HCT116 (cell line): ENCODE measurements at regions not wholly inside any gene's neighbourhood (a gene's known extent, or its start where the extent isn't known, plus 50 kb on each side); places are given as distances from the start of the nearest gene placed in this dataset.

Source experiments
- EZH2 ChIP-seq: fragments of 200-600 bp; sonication (generic); IDR thresholded peaks from 2 replicates; pipeline ENCODE4 v1.6.1; 2017; ENCODE audit warnings: antibody characterized with exemption, mixed run types
- FOSL1 ChIP-seq: IDR thresholded peaks from 2 replicates; pipeline ENCODE4 v1.6.1; 2012; ENCODE audit warnings: low read depth
- YY1 ChIP-seq: IDR thresholded peaks from 2 replicates; pipeline ENCODE4 v1.6.1; 2011; ENCODE audit warnings: low read length, low read depth, moderate library complexity, mild to moderate bottlenecking; ENCODE audit not compliant: insufficient replicate concordance; ENCODE audit errors: extremely low read depth
- TF ChIP-seq, protein P1 (sequence below), 3 experiments: fragments of 200-600 bp in 1 of 3; sonication (generic) in 1 of 3; IDR thresholded peaks in 2 of 3; conservative IDR thresholded peaks in 1 of 3; 2 replicates each; pipeline ENCODE4 v1.5.1; 2012 to 2017; ENCODE audit warnings: low read depth in 2 of 3, low read length in 2 of 3, antibody characterized with exemption in 1 of 3, borderline replicate concordance in 1 of 3, control low read depth in 1 of 3, mild to moderate bottlenecking in 1 of 3, mixed read lengths in 1 of 3, mixed run types in 1 of 3, moderate library complexity in 1 of 3; ENCODE audit not compliant: insufficient read depth in 1 of 3
- TF ChIP-seq, protein P2 (sequence below): IDR thresholded peaks from 2 replicates; pipeline ENCODE4 v1.6.1; 2011; ENCODE audit warnings: mild to moderate bottlenecking, low read length, moderate library complexity; ENCODE audit not compliant: insufficient replicate concordance; ENCODE audit errors: extremely low read depth
- TF ChIP-seq, protein P3 (sequence below): IDR thresholded peaks from 2 replicates; pipeline ENCODE4 v1.6.1; 2012
- TF ChIP-seq, protein P4 (sequence below): IDR thresholded peaks from 2 replicates; pipeline ENCODE4 v1.6.1; 2012; ENCODE audit warnings: low read depth

DNA sequence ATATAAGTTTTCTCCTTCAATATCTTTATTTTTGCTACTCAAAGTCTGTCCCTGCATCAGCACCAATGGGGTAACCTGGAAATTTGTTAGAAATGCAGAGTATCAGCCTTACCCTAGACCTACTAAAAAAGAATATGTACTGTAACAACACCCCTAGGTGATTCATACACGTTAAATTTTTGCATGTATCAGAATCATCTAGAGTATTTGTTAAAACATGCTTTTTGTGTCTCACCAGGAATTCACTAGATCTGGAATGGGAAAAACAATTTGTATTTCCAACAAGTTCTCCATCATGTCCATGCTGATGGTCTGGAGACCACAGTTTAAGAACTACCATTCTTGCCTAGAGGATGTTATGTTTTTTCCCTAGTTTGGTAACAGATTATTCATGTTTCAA lies 196.0 kb upstream of the EDNRA start:
- TF ChIP-seq, protein P1, sequence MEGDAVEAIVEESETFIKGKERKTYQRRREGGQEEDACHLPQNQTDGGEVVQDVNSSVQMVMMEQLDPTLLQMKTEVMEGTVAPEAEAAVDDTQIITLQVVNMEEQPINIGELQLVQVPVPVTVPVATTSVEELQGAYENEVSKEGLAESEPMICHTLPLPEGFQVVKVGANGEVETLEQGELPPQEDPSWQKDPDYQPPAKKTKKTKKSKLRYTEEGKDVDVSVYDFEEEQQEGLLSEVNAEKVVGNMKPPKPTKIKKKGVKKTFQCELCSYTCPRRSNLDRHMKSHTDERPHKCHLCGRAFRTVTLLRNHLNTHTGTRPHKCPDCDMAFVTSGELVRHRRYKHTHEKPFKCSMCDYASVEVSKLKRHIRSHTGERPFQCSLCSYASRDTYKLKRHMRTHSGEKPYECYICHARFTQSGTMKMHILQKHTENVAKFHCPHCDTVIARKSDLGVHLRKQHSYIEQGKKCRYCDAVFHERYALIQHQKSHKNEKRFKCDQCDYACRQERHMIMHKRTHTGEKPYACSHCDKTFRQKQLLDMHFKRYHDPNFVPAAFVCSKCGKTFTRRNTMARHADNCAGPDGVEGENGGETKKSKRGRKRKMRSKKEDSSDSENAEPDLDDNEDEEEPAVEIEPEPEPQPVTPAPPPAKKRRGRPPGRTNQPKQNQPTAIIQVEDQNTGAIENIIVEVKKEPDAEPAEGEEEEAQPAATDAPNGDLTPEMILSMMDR (IDR thresholded peaks at IDR 0.05 in 2 of 3, conservative IDR thresholded peaks at IDR 0.05 in 1 of 3; ENCODE audit: borderline replicate concordance in 1 of 3, insufficient read depth in 1 of 3, low read depth in 2 of 3, low read length in 2 of 3) = no peak
- TF ChIP-seq EZH2 (no peak), YY1 (no peak), FOSL1 (no peak)
- TF ChIP-seq, protein P2, sequence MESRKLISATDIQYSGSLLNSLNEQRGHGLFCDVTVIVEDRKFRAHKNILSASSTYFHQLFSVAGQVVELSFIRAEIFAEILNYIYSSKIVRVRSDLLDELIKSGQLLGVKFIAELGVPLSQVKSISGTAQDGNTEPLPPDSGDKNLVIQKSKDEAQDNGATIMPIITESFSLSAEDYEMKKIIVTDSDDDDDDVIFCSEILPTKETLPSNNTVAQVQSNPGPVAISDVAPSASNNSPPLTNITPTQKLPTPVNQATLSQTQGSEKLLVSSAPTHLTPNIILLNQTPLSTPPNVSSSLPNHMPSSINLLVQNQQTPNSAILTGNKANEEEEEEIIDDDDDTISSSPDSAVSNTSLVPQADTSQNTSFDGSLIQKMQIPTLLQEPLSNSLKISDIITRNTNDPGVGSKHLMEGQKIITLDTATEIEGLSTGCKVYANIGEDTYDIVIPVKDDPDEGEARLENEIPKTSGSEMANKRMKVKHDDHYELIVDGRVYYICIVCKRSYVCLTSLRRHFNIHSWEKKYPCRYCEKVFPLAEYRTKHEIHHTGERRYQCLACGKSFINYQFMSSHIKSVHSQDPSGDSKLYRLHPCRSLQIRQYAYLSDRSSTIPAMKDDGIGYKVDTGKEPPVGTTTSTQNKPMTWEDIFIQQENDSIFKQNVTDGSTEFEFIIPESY = no peak
- TF ChIP-seq, protein P3, sequence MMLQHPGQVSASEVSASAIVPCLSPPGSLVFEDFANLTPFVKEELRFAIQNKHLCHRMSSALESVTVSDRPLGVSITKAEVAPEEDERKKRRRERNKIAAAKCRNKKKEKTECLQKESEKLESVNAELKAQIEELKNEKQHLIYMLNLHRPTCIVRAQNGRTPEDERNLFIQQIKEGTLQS = no peak
- TF ChIP-seq, protein P4, sequence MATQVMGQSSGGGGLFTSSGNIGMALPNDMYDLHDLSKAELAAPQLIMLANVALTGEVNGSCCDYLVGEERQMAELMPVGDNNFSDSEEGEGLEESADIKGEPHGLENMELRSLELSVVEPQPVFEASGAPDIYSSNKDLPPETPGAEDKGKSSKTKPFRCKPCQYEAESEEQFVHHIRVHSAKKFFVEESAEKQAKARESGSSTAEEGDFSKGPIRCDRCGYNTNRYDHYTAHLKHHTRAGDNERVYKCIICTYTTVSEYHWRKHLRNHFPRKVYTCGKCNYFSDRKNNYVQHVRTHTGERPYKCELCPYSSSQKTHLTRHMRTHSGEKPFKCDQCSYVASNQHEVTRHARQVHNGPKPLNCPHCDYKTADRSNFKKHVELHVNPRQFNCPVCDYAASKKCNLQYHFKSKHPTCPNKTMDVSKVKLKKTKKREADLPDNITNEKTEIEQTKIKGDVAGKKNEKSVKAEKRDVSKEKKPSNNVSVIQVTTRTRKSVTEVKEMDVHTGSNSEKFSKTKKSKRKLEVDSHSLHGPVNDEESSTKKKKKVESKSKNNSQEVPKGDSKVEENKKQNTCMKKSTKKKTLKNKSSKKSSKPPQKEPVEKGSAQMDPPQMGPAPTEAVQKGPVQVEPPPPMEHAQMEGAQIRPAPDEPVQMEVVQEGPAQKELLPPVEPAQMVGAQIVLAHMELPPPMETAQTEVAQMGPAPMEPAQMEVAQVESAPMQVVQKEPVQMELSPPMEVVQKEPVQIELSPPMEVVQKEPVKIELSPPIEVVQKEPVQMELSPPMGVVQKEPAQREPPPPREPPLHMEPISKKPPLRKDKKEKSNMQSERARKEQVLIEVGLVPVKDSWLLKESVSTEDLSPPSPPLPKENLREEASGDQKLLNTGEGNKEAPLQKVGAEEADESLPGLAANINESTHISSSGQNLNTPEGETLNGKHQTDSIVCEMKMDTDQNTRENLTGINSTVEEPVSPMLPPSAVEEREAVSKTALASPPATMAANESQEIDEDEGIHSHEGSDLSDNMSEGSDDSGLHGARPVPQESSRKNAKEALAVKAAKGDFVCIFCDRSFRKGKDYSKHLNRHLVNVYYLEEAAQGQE = no peak
